ENCODE measurements at regions not wholly inside any gene's neighbourhood (a gene's known extent, or its start where the extent isn't known, plus 50 kb on each side); places are given as distances from the start of the nearest gene placed in this dataset.

GRCh38 chr2:16336491-16336890 is 329.1 kb downstream of the CYRIA start:
- no peak for TF ChIP-seq FOXA1 (IDR thresholded peaks at IDR 0.05)
- no peak for TF ChIP-seq SUZ12 (IDR thresholded peaks at IDR 0.05)
- TF ChIP-seq FOXM1 (IDR thresholded peaks at IDR 0.05; ENCODE audit: borderline replicate concordance), result no peak
- TF ChIP-seq NFRKB (IDR thresholded peaks at IDR 0.05), result no peak
- TF ChIP-seq ELF4 (IDR thresholded peaks at IDR 0.05), result no peak
- TF ChIP-seq LEF1 (IDR thresholded peaks at IDR 0.05; ENCODE audit: borderline replicate concordance), result no peak
- TF ChIP-seq FOXK2 (IDR thresholded peaks at IDR 0.05), result no peak
- ChIA-PET CTCF (no interaction called here), POLR2A (no interaction called here)
- DNase-seq (ENCODE audit: extremely low spot score), result no peak

- ChIA-PET POLR2A (no interaction called here), CTCF (no interaction called here)
- no peak for TF ChIP-seq PKNOX1 (IDR thresholded peaks at IDR 0.05)
- no peak for TF ChIP-seq ELF4 (IDR thresholded peaks at IDR 0.05)
- TF ChIP-seq BHLHE40 (IDR thresholded peaks at IDR 0.05; ENCODE audit: borderline replicate concordance), result no peak
- no peak for TF ChIP-seq NFRKB (IDR thresholded peaks at IDR 0.05)
- DNase-seq (ENCODE audit: extremely low spot score), result no peak
Observed at GRCh38 chr2:16335947-16336346, 329.7 kb downstream of the CYRIA start.

- DNase-seq (ENCODE audit: extremely low spot score), result no peak
- ChIA-PET POLR2A (no interaction called here), CTCF (no interaction called here)
- TF ChIP-seq TARDBP (IDR thresholded peaks at IDR 0.05) (no peak), NFRKB (IDR thresholded peaks at IDR 0.05) (no peak), SP1 (IDR thresholded peaks at IDR 0.05) (no peak), FOXK2 (IDR thresholded peaks at IDR 0.05) (no peak), ZNF384 (IDR thresholded peaks at IDR 0.05) (no peak), SUZ12 (IDR thresholded peaks at IDR 0.05) (no peak), CTBP1 (IDR thresholded peaks at IDR 0.05; ENCODE audit: borderline replicate concordance) (no peak), LEF1 (IDR thresholded peaks at IDR 0.05; ENCODE audit: borderline replicate concordance) (no peak), FOXM1 (IDR thresholded peaks at IDR 0.05; ENCODE audit: borderline replicate concordance) (no peak), PKNOX1 (IDR thresholded peaks at IDR 0.05) (no peak), BHLHE40 (IDR thresholded peaks at IDR 0.05; ENCODE audit: borderline replicate concordance) (no peak)
Observed at GRCh38 chr2:16335604-16335930, 330.1 kb downstream of the CYRIA start.

GRCh38 chr2:16334886-16335603 is 330.6 kb downstream of the CYRIA start:
- DNase-seq (ENCODE audit: extremely low spot score), result no peak
- POLR2A ChIA-PET, result no interaction called here
- CTCF ChIA-PET, result no interaction called here
- TF ChIP-seq SP1 (IDR thresholded peaks at IDR 0.05) (no peak), SUZ12 (IDR thresholded peaks at IDR 0.05) (no peak), BHLHE40 (IDR thresholded peaks at IDR 0.05; ENCODE audit: borderline replicate concordance) (no peak), TARDBP (IDR thresholded peaks at IDR 0.05) (no peak), ARNT (IDR thresholded peaks at IDR 0.05) (no peak), L3MBTL2 (conservative IDR thresholded peaks at IDR 0.05) (no peak), FOXM1 (IDR thresholded peaks at IDR 0.05; ENCODE audit: borderline replicate concordance) (no peak)

GRCh38 chr2:16334366-16334765 is 331.3 kb downstream of the CYRIA start:
- TF ChIP-seq HDGF (IDR thresholded peaks at IDR 0.05; ENCODE audit: borderline replicate concordance) (no peak), L3MBTL2 (conservative IDR thresholded peaks at IDR 0.05) (no peak), ELF4 (IDR thresholded peaks at IDR 0.05) (no peak), SP1 (IDR thresholded peaks at IDR 0.05) (no peak), CTBP1 (IDR thresholded peaks at IDR 0.05; ENCODE audit: borderline replicate concordance) (no peak), PKNOX1 (IDR thresholded peaks at IDR 0.05) (no peak), ZNF384 (IDR thresholded peaks at IDR 0.05) (no peak), SUZ12 (IDR thresholded peaks at IDR 0.05) (no peak)
- ChIA-PET POLR2A (no interaction called here), CTCF (no interaction called here)
- no peak for DNase-seq (ENCODE audit: extremely low spot score)

GRCh38 chr2:16333681-16334080 is 332.0 kb downstream of the CYRIA start:
- POLR2A ChIA-PET, result no interaction called here
- no peak for DNase-seq (ENCODE audit: extremely low spot score)
- CTCF ChIA-PET, result no interaction called here
- TF ChIP-seq NFRKB (IDR thresholded peaks at IDR 0.05) (no peak), ARNT (IDR thresholded peaks at IDR 0.05) (no peak), PKNOX1 (IDR thresholded peaks at IDR 0.05) (no peak), SP1 (IDR thresholded peaks at IDR 0.05) (no peak), FOXA1 (IDR thresholded peaks at IDR 0.05) (no peak), FOXK2 (IDR thresholded peaks at IDR 0.05) (no peak), SUZ12 (IDR thresholded peaks at IDR 0.05) (no peak), ELF4 (IDR thresholded peaks at IDR 0.05) (no peak), BHLHE40 (IDR thresholded peaks at IDR 0.05; ENCODE audit: borderline replicate concordance) (no peak), ZNF384 (IDR thresholded peaks at IDR 0.05) (no peak), TARDBP (IDR thresholded peaks at IDR 0.05) (no peak), L3MBTL2 (conservative IDR thresholded peaks at IDR 0.05) (no peak), HDGF (IDR thresholded peaks at IDR 0.05; ENCODE audit: borderline replicate concordance) (no peak), LEF1 (IDR thresholded peaks at IDR 0.05; ENCODE audit: borderline replicate concordance) (no peak), FOXM1 (IDR thresholded peaks at IDR 0.05; ENCODE audit: borderline replicate concordance) (no peak), CTBP1 (IDR thresholded peaks at IDR 0.05; ENCODE audit: borderline replicate concordance) (no peak)
